Fibroblast of lung (primary cell): ENCODE measurements at regions not wholly inside any gene's neighbourhood (a gene's known extent, or its start where the extent isn't known, plus 50 kb on each side); places are given as distances from the start of the nearest gene placed in this dataset.

Source experiments
- DNase-seq, 2 donors: peaks; one replicate each; pipeline versions ENCODE4 v3.0.0 to v3.0.0-alpha.2; 2010; ENCODE audit warnings: low read depth in 2 of 2
- H2AFZ ChIP-seq: 2 replicates; pipeline ENCODE4 v1.5.1; 2012; ENCODE audit warnings: low read length, control low read depth, inconsistent platforms
- H3K27ac ChIP-seq: 2 replicates; pipeline ENCODE4 v1.5.1; 2011; ENCODE audit warnings: low read length, control low read depth; ENCODE audit not compliant: insufficient read depth
- H3K27me3 ChIP-seq: 2 replicates; pipeline ENCODE4 v1.5.1; 2011; ENCODE audit warnings: mild to moderate bottlenecking, low read length; ENCODE audit not compliant: control insufficient read depth, insufficient read depth
- H3K36me3 ChIP-seq: 2 replicates; pipeline ENCODE4 v1.5.1; 2011; ENCODE audit warnings: low read length; ENCODE audit not compliant: control insufficient read depth, insufficient read depth
- H3K4me1 ChIP-seq: 2 replicates; pipeline ENCODE4 v1.5.1; 2011; ENCODE audit warnings: low read length; ENCODE audit not compliant: control insufficient read depth, insufficient read depth; ENCODE audit errors: extremely low read depth
- H3K4me2 ChIP-seq: 2 replicates; pipeline ENCODE4 v1.5.1; 2011; ENCODE audit warnings: low read length, control low read depth; ENCODE audit not compliant: insufficient read depth; ENCODE audit errors: extremely low read depth
- H3K4me3 ChIP-seq, 4 experiments: fragments of 200-600 bp in 1 of 4; sonication (generic) in 1 of 4; replicated peaks in 1 of 4; 2 replicates each; pipeline ENCODE4 v1.5.1; 2011 to 2016; ENCODE audit warnings: low read length in 4 of 4, low read depth in 3 of 4, mild to moderate bottlenecking in 3 of 4, control low read depth in 2 of 4, inconsistent platforms in 1 of 4, mixed read lengths in 1 of 4; ENCODE audit not compliant: insufficient read depth in 1 of 4; ENCODE audit errors: control extremely low read depth in 1 of 4
- H3K79me2 ChIP-seq: 2 replicates; pipeline ENCODE4 v1.5.1; 2012; ENCODE audit warnings: mild to moderate bottlenecking, low read length, inconsistent platforms; ENCODE audit not compliant: control insufficient read depth, insufficient read depth
- H3K9ac ChIP-seq: 2 replicates; pipeline ENCODE4 v1.5.1; 2011; ENCODE audit warnings: mild to moderate bottlenecking, low read length, control low read depth; ENCODE audit not compliant: insufficient read depth
- H3K9me3 ChIP-seq: 2 replicates; pipeline ENCODE4 v1.5.1; 2012; ENCODE audit warnings: low read depth, low read length; ENCODE audit not compliant: control insufficient read depth, insufficient read depth
- H4K20me1 ChIP-seq: 2 replicates; pipeline ENCODE4 v1.5.1; 2011; ENCODE audit warnings: low read length; ENCODE audit not compliant: control insufficient read depth, insufficient read depth; ENCODE audit errors: extremely low read depth
- CTCF ChIP-seq, 2 donors: IDR thresholded peaks in 1 of 2; conservative IDR thresholded peaks in 1 of 2; 1 replicate in 1 of 2; 2 replicates in 1 of 2; pipeline ENCODE4 v1.5.1; 2011 to 2012; ENCODE audit warnings: low read length in 2 of 2, control low read depth in 1 of 2, inconsistent platforms in 1 of 2, low read depth in 1 of 2, mild to moderate bottlenecking in 1 of 2
- EZH2 ChIP-seq: IDR thresholded peaks from 2 replicates; pipeline ENCODE4 v1.5.1; 2012; ENCODE audit warnings: low read length, control low read depth, mild to moderate bottlenecking; ENCODE audit errors: missing control alignments

GRCh38 chr13:25037057-25037813 is 58.7 kb upstream of the PABPC3 start:
- TF ChIP-seq CTCF (conservative IDR thresholded peaks at IDR 0.05 in 1 of 2, IDR thresholded peaks at IDR 0.05 in 1 of 2; ENCODE audit: low read depth in 1 of 2, low read length in 2 of 2) (peak; percentile 67 to 88), EZH2 (no peak)
- H3K27me3 ChIP-seq, result no peaks in the 10 kb centered on the region
- no peaks in the 10 kb centered on the region for H3K9me3 ChIP-seq
- no peak overlapping the region for H3K9ac ChIP-seq
- no peak overlapping the region for H2AFZ ChIP-seq
- H3K4me3 ChIP-seq, result no peak overlapping the region
- peak; percentile 49 to 73 for DNase-seq
- H3K79me2 ChIP-seq, result no peaks in the 10 kb centered on the region
- no peaks in the 10 kb centered on the region for H3K36me3 ChIP-seq
- no peaks in the 10 kb centered on the region for H4K20me1 ChIP-seq
- H3K4me1 ChIP-seq, result no peaks in the 10 kb centered on the region
- H3K4me2 ChIP-seq, result no peak overlapping the region
- H3K27ac ChIP-seq, result no peak overlapping the region

- no peak overlapping the region for H3K9ac ChIP-seq
- H3K4me1 ChIP-seq, result no peaks in the 10 kb centered on the region
- H3K27me3 ChIP-seq, result peaks cover 7% of the 10 kb centered on the region
- H3K4me3 ChIP-seq, result no peak overlapping the region
- DNase-seq, result no peak
- TF ChIP-seq CTCF (conservative IDR thresholded peaks at IDR 0.05 in 1 of 2, IDR thresholded peaks at IDR 0.05 in 1 of 2; ENCODE audit: low read depth in 1 of 2, low read length in 2 of 2) (no peak), EZH2 (no peak)
- no peak overlapping the region for H3K4me2 ChIP-seq
- no peak overlapping the region for H2AFZ ChIP-seq
- H3K79me2 ChIP-seq, result no peaks in the 10 kb centered on the region
- H3K36me3 ChIP-seq, result no peaks in the 10 kb centered on the region
- no peaks in the 10 kb centered on the region for H3K9me3 ChIP-seq
- no peaks in the 10 kb centered on the region for H4K20me1 ChIP-seq
- no peak overlapping the region for H3K27ac ChIP-seq
Measured at GRCh38 chr13:25042151-25042865, 53.6 kb upstream of the PABPC3 start.

- no peak overlapping the region for H3K27ac ChIP-seq
- H3K79me2 ChIP-seq, result no peaks in the 10 kb centered on the region
- no peaks in the 10 kb centered on the region for H3K36me3 ChIP-seq
- H3K4me3 ChIP-seq, result no peak overlapping the region
- no peak overlapping the region for H3K4me2 ChIP-seq
- no peaks in the 10 kb centered on the region for H3K4me1 ChIP-seq
- H2AFZ ChIP-seq, result no peak overlapping the region
- H3K27me3 ChIP-seq, result peaks cover 9% of the 10 kb centered on the region
- H3K9me3 ChIP-seq, result no peaks in the 10 kb centered on the region
- no peak overlapping the region for H3K9ac ChIP-seq
- H4K20me1 ChIP-seq, result no peaks in the 10 kb centered on the region
- TF ChIP-seq CTCF (conservative IDR thresholded peaks at IDR 0.05 in 1 of 2, IDR thresholded peaks at IDR 0.05 in 1 of 2; ENCODE audit: low read depth in 1 of 2, low read length in 2 of 2) (no peak), EZH2 (no peak)
- no peak for DNase-seq
Measured at GRCh38 chr13:25044071-25044470, 51.9 kb upstream of the PABPC3 start.
